Right ventricle myocardium inferior (tissue), 1 donor: ENCODE measurements at regions not wholly inside any gene's neighbourhood (a gene's known extent, or its start where the extent isn't known, plus 50 kb on each side); places are given as distances from the start of the nearest gene placed in this dataset.

Experiments
- ATAC-seq: fragments of 200-7000 bp; cut with Tn5 transposase; one replicate; pipeline ENCODE4 v1.9.1; 2020; ENCODE audit warnings: mild to moderate bottlenecking, moderate library complexity
- DNase-seq: peaks from one replicate; pipeline ENCODE4 v3.0.0; 2021; ENCODE audit errors: missing footprints
- intact Hi-C: fragments of 100-400 bp; cut with DNase I; formaldehyde crosslinking; loops from one replicate; pipeline ENCODE4 v1.11.0; 2022
- donor health status: DM: no; HTN: yes; CAD: no; lungs with severe emphysema.

GRCh38 chr6:169850746-169851145 is 99.3 kb downstream of the ERMARD start:
- intact Hi-C loops = loop anchor here (5.0 kb wide), 1 partner anchor 57 kb away; no protein-coding TSS in a partner anchor
- DNase-seq (no peak), ATAC-seq (no peak)

GRCh38 chr6:169850154-169850553 is 98.7 kb downstream of the ERMARD start:
- no peak for DNase-seq
- intact Hi-C loops = loop anchor here (5.0 kb wide), 1 partner anchor 57 kb away; no protein-coding TSS in a partner anchor
- ATAC-seq = no peak

GRCh38 chr6:169849396-169849795 is 98.0 kb downstream of the ERMARD start:
- intact Hi-C loops = no loop called here
- DNase-seq (no peak), ATAC-seq (no peak)

- ATAC-seq = no peak
- no peak for DNase-seq
- intact Hi-C loops = no loop called here
These were observed 97.5 kb downstream of the ERMARD start for GRCh38 chr6:169848946-169849345.

GRCh38 chr6:169847901-169848311 is 96.5 kb downstream of the ERMARD start:
- ATAC-seq = no peak
- DNase-seq = no peak
- intact Hi-C loops = no loop called here

- intact Hi-C loops = no loop called here
These were observed 95.8 kb downstream of the ERMARD start for GRCh38 chr6:169847141-169847674.

GRCh38 chr6:169846286-169847056 is 95.0 kb downstream of the ERMARD start:
- ATAC-seq = no peak
- no peak for DNase-seq
- intact Hi-C loops = no loop called here

More at GRCh38 chr6:169847141-169847674, 95.8 kb downstream of the ERMARD start:
- DNase-seq = no peak
- ATAC-seq = no peak

GRCh38 chr6:169845426-169846285 is 94.2 kb downstream of the ERMARD start:
- intact Hi-C loops = no loop called here
- ATAC-seq (no peak), DNase-seq (no peak)

- intact Hi-C loops = no loop called here
- DNase-seq (no peak), ATAC-seq (no peak)
These were observed 93.5 kb downstream of the ERMARD start for GRCh38 chr6:169844946-169845345.

GRCh38 chr6:169843991-169844390 is 92.6 kb downstream of the ERMARD start:
- no peak for DNase-seq
- ATAC-seq = no peak
- intact Hi-C loops = no loop called here

- ATAC-seq (no peak), DNase-seq (no peak)
- intact Hi-C loops = no loop called here
These were observed 91.7 kb downstream of the ERMARD start for GRCh38 chr6:169843110-169843509.

GRCh38 chr6:169841907-169842606 is 90.6 kb downstream of the ERMARD start:
- intact Hi-C loops = no loop called here
- ATAC-seq (no peak), DNase-seq (no peak)

GRCh38 chr6:169841251-169841650 is 89.8 kb downstream of the ERMARD start:
- no peak for DNase-seq
- no peak for ATAC-seq
- intact Hi-C loops = no loop called here

GRCh38 chr6:169839898-169840631 is 88.6 kb downstream of the ERMARD start:
- intact Hi-C loops = loop anchor here (10.0 kb wide), 1 partner anchor 315 kb away; no protein-coding TSS in a partner anchor
- ATAC-seq = no peak
- no peak for DNase-seq

- intact Hi-C loops = loop anchor here (10.0 kb wide), 1 partner anchor 315 kb away; no protein-coding TSS in a partner anchor
- DNase-seq = no peak
These were observed 88.1 kb downstream of the ERMARD start for GRCh38 chr6:169839493-169839892.

GRCh38 chr6:169839029-169839481 is 87.6 kb downstream of the ERMARD start:
- ATAC-seq = no peak
- intact Hi-C loops = loop anchor here (10.0 kb wide), 1 partner anchor 316 kb away; no protein-coding TSS in a partner anchor
- no peak for DNase-seq

More at GRCh38 chr6:169839493-169839892, 88.1 kb downstream of the ERMARD start:
- no peak for ATAC-seq

GRCh38 chr6:169838346-169839028 is 87.1 kb downstream of the ERMARD start:
- DNase-seq (no peak), ATAC-seq (no peak)
- intact Hi-C loops = loop anchor here (10.0 kb wide), 1 partner anchor 316 kb away; no protein-coding TSS in a partner anchor
